ENCODE measurements at regions not wholly inside any gene's neighbourhood (a gene's known extent, or its start where the extent isn't known, plus 50 kb on each side); places are given as distances from the start of the nearest gene placed in this dataset.

DNA sequence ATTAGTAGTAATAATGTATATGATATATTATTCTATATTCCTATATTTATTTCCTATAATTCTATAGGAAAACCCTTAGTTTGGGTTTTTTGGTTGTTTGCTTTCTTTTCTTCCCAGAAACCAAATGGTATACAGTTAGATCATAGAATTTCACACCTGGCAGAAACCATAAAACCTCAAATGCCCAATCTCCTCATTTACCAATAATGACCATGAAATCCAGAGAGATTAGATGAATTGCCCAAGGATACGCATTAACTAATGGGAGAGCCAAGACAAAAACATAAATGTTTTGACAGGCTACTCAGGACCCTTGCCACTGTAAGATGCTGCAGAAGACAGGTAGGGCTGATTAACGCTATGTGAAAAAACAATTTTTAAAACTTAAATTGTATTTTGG is 158.7 kb upstream of the FST start:
- TF ChIP-seq, protein P1, sequence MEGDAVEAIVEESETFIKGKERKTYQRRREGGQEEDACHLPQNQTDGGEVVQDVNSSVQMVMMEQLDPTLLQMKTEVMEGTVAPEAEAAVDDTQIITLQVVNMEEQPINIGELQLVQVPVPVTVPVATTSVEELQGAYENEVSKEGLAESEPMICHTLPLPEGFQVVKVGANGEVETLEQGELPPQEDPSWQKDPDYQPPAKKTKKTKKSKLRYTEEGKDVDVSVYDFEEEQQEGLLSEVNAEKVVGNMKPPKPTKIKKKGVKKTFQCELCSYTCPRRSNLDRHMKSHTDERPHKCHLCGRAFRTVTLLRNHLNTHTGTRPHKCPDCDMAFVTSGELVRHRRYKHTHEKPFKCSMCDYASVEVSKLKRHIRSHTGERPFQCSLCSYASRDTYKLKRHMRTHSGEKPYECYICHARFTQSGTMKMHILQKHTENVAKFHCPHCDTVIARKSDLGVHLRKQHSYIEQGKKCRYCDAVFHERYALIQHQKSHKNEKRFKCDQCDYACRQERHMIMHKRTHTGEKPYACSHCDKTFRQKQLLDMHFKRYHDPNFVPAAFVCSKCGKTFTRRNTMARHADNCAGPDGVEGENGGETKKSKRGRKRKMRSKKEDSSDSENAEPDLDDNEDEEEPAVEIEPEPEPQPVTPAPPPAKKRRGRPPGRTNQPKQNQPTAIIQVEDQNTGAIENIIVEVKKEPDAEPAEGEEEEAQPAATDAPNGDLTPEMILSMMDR (IDR thresholded peaks at IDR 0.05), result no peak
- TF ChIP-seq POLR2A (IDR thresholded peaks at IDR 0.05), result no peak
- TF ChIP-seq EP300 (IDR thresholded peaks at IDR 0.05; ENCODE audit: low read depth), result no peak
- TF ChIP-seq POLR2AphosphoS5 (IDR thresholded peaks at IDR 0.05), result no peak
